GM15510 (cell line): ENCODE measurements at regions not wholly inside any gene's neighbourhood (a gene's known extent, or its start where the extent isn't known, plus 50 kb on each side); places are given as distances from the start of the nearest gene placed in this dataset.

Source experiments
- POLR2A ChIP-seq: IDR thresholded peaks from 3 replicates; pipeline ENCODE4 v1.6.1; 2011; ENCODE audit warnings: borderline replicate concordance; ENCODE audit not compliant: insufficient read length; ENCODE audit errors: extremely low read depth

DNA sequence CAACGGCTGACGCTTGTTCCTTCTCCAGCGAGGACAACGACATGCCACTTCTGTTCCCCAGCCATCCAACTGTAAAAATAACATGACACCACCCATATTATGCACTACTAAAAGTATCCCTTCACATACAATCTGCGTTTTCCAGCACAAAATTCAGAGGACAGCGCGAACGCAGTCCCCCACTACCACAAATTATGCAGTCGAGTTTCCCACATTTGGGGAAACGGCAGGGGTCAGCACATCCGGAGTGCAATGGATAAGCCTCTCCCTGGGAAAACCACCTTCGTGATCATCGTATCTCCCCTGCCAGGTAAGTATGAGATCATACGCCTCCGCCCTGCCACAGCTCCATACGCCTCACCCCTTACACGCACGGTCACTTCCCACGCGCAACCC is 120.9 kb downstream of the PPIAL4G start:
- TF ChIP-seq POLR2A = no peak

DNA sequence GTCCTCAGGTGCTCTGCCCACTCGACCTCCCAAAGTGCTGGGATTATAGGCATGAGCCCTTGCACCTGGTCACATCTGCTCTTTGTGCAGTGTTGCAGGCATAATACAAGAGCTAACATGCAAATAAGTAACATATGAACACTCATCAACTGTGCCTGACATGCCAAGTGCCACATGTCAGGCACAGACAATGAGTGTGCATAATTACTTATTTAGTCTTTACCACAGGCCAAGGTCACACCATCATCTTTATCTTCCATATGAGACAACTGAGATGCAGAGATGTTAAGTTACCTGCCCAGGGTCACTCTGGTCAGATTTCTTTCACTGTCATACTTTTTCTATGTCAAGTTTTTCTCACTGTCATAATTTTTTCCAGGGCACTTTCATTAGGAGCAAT is 126.1 kb downstream of the PPIAL4G start:
- no peak for TF ChIP-seq POLR2A

DNA sequence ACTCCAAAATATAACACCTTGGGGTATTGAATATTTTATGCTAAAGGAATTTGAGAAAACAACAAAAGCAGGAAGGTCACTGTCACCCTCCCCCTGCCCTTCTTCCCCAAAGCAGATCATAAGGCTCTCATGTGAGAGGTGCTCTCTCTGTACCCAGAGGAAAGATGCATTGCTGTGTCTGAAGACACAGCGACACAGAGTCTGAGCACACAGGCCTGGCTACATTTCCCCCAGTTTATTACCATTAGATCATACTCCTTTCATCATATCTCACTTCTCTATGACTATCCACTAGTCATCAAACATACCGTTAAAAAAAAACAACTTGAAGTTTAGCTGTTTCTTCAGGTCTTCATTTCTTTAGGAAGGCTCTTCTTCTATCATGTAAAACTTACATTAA is 127.1 kb downstream of the PPIAL4G start:
- no peak for TF ChIP-seq POLR2A

DNA sequence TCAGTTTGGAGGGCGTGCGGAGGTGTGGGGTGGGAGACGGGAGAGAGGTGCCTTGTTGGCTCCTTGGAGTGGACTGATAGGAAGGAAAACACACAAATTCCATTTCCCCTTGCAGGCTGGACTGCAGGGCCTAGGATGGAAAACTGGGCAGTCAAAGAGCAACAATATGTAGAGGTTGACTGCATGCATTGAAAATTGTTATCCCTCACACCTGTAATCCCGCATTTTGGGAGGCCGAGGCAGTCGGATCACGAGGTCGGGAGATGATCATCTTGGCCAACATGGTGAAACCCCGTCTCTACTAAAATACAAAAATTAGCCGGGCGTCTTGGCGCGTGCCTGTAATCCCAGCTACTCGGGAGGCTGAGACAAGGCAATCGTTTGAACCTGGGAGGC is 128.2 kb downstream of the PPIAL4G start:
- no peak for TF ChIP-seq POLR2A

DNA sequence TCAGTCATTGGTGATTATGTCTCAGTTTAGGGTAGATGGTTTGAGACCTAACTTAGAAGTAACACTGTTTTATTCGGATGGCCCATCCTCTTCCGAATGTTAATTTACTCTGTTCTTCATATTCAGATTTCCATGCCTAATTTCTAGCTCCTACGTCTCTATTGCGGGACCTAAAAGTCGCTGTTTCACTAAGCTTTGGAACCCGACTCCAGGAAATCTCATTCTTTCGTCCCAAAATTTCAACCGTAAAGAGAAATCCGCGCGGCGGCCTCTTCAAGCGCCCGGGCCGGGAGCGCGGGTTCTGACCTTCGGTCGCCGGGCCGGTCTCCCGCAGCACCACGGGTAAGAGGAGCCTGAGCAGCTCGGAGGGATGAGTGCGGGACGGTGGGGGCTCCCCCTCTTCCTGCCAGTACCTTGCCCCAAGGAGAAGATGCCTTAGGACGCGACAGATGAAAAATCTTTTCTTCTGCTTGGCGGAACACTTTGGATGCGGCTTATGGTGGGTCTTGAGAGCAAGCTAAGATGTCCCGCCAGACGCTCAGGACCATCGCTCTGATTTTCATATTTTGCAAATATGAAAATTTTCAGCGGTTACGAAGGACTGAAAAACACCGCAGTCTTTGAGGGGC is 128.7 kb downstream of the PPIAL4G start:
- TF ChIP-seq POLR2A = no peak

DNA sequence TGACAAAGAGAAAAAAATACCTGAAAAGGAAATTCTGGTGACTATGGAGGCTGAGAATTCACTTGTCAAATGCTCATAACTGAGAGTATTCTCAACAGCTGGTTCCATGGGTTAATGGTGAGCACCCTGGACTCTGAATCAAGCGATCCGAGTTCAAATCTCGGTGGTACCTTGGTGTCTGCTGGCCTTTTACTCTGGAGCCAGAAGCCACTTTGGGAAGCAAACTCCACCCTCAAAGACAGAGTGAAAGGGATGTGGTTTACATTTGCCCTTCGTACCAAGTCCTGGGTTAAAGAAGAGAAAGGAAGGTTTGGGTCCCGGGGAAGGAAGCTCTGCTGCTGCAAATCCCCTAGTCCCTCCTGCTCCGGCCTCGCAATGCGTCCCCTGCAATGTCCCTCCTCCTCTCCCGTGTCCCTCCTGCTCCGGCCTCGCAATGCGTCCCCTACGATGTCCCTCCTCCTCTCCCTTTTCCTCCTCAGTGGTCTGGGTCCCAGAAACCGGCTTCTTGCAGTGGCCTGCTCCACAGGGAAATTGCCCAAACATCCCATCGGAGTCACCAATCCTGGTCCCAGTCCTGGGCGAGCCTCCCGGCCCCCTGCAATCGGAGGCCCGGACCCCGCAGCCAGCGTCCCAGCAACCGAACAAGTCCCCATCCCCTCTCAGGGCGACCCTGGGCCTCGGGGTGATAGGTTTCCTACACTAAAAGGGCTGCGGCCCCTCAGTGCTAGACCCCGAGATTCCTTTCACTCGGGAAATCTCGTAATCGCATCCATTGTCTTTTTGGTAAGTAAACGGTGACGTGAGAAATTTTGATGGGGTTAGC is 129.4 kb downstream of the PPIAL4G start:
- TF ChIP-seq POLR2A = no peak

DNA sequence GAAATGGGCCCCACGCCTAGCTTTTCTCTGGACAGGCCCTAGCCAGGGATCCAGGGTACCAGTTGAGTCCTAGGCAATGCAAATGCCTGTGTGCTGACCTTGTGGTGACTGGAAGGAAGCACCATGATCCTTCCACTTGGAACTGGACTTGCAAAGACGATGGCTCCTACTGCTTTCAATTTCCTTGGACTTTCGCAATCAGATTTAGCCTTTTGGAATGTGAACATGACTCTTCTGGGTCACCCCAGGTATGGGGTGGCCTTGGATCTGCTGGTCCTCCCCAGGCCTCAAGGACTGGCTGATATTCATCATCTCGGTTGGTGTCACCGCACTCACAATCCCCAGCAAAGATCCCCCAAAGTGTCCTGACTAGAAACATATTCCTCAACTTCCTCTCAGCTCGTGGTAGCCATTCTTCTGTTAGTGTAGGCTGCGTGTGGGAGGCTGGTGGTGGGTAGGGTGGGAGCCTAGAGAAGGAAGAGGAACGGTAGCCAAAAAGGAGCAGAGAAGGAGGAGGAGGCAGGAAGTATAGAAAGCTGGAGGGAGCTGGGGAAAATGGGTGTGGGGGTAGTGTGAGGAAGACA is 130.5 kb downstream of the PPIAL4G start:
- TF ChIP-seq POLR2A = no peak

DNA sequence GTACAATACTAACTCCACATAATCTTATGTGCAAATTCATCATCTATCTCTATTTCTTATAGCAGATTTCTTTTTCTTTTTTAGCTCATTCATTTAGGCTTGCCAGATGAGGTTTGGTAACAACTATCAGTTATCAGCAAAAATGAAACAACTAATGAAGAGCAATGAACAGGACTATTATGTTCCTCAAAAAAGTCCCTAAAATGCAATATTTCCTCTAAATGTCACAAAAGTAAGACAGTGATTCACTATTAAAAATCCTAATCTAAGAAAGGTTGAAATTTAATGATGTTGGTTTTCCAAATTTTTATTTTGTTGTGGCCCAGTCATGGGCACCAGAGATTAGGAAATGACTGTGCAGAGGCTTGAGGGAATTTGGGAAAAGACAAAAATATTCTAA is 135.3 kb downstream of the PPIAL4G start:
- no peak for TF ChIP-seq POLR2A

DNA sequence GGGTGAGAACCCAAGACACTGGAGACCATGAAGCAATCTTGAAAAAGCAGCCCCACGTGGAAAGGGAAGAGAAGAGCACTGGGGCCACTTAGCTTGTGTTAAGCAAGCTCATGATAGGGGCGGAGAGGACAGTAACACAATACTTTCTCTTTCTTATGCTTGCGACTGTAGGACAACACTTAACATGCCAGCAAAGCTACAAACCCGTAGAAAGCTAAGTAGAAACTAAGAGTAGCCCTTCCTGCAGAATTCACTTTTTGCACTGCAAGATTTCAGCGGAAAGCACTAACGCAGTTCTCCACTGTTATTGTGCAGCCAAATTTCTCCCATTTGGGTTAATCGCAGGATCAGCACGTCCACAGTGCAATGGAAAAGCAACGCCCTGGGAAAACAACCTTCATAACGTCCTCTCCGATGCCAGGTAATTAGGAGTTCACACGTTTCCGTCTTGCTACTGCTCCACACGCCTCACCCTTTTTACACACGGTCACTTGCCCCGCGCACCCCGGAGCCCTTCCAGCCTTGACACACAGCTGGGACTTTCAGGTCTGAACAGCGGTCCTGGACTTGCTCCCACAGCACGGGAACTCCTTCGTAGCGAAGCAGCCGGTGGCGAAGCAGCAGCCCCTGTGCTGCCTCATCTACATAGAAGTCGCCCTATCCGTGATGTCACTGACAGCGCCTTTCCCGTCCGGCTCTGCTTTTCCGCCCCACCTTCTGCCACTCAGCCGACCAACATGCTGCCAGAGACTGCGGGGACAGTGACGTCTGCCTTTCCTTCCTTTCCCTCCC is 148.6 kb downstream of the PPIAL4G start:
- peak; percentile 100 for TF ChIP-seq POLR2A

DNA sequence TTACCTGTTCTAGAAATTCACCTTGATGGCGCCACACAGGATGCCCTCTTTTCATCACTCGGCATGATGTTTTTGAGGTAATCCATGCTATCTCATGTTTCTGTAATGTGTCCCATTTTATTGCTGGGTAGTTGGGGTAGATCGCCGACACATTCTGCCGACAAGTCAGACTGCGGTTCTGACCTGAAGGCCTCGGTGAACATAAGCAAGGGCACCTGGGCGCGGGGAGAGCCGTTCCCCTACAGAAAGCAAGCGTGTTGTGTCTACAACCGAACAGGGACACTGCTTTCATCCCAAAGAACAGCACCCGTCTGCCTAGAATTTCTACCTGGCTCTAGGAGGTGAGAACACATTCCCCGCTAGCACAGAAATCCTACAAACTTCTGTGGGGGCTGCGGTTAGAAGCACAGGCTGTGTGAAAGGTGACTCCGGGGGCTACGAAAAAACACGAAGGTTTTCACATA is 149.2 kb downstream of the PPIAL4G start:
- TF ChIP-seq POLR2A = no peak

DNA sequence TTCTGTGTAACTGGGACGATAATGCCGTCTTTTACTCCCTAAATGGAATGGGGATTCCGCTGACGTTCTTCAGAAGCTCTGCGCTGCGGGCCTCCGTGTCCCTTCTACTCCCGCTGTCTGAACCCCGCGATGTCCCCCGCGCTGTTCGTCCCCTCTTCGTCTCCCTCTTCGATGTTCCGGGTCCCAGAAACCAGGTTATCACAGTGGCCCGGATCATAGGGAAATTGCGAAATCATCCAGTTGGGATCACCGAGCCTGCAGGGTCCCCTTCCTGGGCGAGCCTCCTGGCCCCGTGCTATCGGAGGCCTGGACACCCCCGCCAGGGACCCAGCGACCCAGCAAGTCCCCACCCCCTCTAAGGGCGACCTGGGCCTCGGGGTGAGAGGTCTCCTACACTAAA is 154.2 kb downstream of the PPIAL4G start:
- no peak for TF ChIP-seq POLR2A

DNA sequence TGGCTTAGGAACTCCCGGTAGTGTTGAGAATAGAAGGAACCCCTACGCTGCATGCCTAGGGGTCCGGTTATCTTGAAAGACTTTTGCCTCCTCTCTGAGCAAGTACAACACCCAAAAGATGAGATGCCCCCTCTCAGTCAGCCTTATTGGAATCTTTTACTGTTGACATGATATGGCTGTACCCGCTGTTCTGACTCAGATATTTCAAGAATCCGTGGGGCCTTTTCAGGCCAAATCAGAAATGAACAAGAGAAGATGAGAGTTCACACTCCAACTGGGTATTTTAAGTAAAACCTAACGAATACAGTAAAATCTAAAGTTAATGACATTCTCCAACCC is 164.2 kb downstream of the PPIAL4G start:
- no peak for TF ChIP-seq POLR2A

DNA sequence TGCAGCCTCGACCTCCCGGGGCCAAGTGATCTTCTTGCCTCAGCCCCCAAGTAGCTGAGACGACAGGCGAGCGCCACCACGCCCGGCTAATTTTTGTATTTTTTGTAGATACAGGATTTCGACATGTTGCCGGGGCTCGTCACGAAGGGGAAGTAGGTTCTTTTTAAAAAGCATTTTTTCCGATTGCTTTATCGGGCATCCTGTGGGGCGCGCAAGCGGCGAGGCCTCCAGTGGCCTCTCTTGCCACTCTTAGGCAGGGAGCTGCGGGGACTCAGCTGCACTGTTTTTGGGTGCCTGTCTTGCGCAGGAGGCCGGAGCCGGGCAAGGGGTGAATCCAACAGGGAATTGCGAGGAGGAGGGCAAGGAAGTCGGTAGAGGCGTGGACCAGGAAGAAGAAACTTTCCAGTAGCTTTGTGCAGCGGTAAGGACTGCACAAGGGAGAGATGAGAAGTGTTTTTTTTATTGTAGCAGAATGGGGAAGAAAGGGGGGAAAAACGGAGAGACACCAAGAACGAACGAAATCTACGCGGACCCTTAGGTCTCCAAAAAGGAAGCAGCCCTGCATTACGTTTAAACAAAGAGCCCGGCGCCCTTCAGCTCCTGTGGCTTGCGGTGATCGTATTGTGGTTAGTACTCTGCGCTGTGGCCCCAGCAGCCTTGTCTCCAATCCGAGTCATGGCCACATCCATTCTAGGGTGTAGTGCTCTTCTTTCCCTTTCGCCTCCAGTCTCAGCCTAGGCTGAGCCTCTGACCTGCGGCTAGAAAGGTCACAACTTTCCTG is 164.8 kb downstream of the PPIAL4G start:
- TF ChIP-seq POLR2A = peak; percentile 22

DNA sequence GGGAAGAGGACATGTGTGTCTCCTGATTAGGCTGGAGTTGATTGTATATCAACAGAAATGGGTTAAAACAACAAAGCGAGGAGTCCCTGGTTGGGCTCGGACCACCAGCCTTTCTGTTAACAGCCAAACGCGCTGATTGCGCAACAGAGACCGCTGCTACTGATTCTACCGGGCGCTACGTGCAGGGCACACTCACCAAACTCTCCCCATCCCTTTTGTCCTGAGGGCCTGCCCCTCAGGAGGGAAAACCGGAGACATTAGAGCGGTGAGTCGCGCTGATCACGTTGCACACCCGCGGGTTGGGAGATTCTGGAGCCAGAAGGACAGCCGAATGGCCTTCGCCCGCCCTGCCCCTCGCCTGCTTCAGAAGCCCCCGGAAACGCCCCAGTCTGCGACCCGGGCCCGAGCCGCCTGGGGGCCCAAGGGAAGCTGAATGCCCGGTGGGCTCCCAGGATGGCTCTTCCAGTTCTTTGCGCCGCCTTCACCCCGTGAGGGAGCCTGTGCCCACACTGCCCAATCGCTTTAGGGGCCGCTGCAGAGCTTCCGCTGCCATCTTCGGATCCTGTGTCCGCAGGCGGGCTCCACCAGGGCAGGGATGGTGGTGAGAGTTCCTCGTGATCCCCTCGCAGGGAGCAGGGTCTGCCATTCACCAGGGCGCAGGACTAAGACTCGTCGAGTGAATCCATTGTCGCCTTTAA is 165.4 kb upstream of the NBPF11 start:
- TF ChIP-seq POLR2A = no peak
